Ascending aorta (tissue), 2 donors: ENCODE measurements at regions not wholly inside any gene's neighbourhood (a gene's known extent, or its start where the extent isn't known, plus 50 kb on each side); places are given as distances from the start of the nearest gene placed in this dataset.

Experiments used
- DNase-seq, 2 donors: peaks; one replicate each; pipeline ENCODE4 v3.0.0-alpha.2; 2019; ENCODE audit warnings: low spot score in 2 of 2
- H3K27ac ChIP-seq, 2 donors: fragments of 200-600 bp; sonication (generic); one replicate each; pipeline ENCODE4 v1.5.1; 2016 to 2017; ENCODE audit warnings: mild to moderate bottlenecking in 1 of 2
- H3K27me3 ChIP-seq: fragments of 200-600 bp; sonication (generic); one replicate; pipeline ENCODE4 v1.5.1; 2017
- H3K36me3 ChIP-seq, 2 donors: fragments of 200-600 bp; sonication (generic); one replicate each; pipeline ENCODE4 v1.5.1; 2016
- H3K4me1 ChIP-seq, 2 donors: fragments of 200-600 bp; sonication (generic); one replicate each; pipeline ENCODE4 v1.5.1; 2016 to 2017; ENCODE audit warnings: mild to moderate bottlenecking in 1 of 2
- H3K4me3 ChIP-seq, 2 donors: fragments of 200-600 bp; sonication (generic); one replicate each; pipeline ENCODE4 v1.5.1; 2016 to 2017; ENCODE audit warnings: mild to moderate bottlenecking in 1 of 2
- H3K9me3 ChIP-seq, 2 donors: fragments of 200-600 bp; sonication (generic); one replicate each; pipeline ENCODE4 v1.5.1; 2016
- CTCF ChIP-seq, 3 experiments: fragments of 200-600 bp in 2 of 3; fragments of 450-650 bp in 1 of 3; sonication (generic) in 2 of 3; IDR thresholded peaks; one replicate each; pipeline ENCODE4 v1.5.1; 2016 to 2019; ENCODE audit warnings: antibody characterized with exemption in 3 of 3, mild to moderate bottlenecking in 1 of 3, moderate library complexity in 1 of 3
- intact Hi-C: fragments of 100-400 bp; cut with DNase I; formaldehyde crosslinking; loops from one replicate; pipeline ENCODE4 v1.15.1; 2023

- no peak for TF ChIP-seq CTCF (IDR thresholded peaks at IDR 0.05)
- intact Hi-C loops: no loop called here
- Histone ChIP-seq H3K9me3 (no peaks in the 10 kb centered on the region), H3K27ac (no peak overlapping the region), H3K4me3 (no peak overlapping the region), H3K4me1 (no peaks in the 10 kb centered on the region), H3K36me3 (no peaks in the 10 kb centered on the region), H3K27me3 (no peaks in the 10 kb centered on the region)
- no peak for DNase-seq
Observed at GRCh38 chr9:8254541-8254940, 455.0 kb upstream of the DMAC1 start.

DNA sequence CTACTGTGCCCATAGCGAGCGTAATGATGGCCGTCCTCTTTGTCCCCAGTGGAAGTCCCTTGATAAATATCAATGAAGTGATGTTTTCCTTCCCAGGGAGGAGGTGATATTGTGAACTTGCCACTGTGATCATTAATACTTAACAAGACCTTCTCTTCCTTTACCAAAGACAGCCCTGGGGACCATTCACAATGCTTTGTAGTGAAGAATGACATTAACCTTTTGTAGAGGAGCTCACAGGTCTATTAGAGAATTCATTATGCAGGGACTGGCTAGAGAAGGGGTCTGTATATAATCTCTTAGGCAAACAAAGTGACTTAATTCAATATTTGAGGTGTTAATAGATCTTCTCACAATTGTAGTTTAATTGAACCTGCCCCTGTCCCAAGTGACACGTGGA lies 452.9 kb upstream of the DMAC1 start:
- no peak overlapping the region for H3K4me3 ChIP-seq
- no peaks in the 10 kb centered on the region for H3K9me3 ChIP-seq
- intact Hi-C loops: no loop called here
- DNase-seq: no peak
- H3K4me1 ChIP-seq: no peaks in the 10 kb centered on the region
- no peaks in the 10 kb centered on the region for H3K36me3 ChIP-seq
- no peak for TF ChIP-seq CTCF (IDR thresholded peaks at IDR 0.05)
- no peak overlapping the region for H3K27ac ChIP-seq
- H3K27me3 ChIP-seq: no peaks in the 10 kb centered on the region

DNA sequence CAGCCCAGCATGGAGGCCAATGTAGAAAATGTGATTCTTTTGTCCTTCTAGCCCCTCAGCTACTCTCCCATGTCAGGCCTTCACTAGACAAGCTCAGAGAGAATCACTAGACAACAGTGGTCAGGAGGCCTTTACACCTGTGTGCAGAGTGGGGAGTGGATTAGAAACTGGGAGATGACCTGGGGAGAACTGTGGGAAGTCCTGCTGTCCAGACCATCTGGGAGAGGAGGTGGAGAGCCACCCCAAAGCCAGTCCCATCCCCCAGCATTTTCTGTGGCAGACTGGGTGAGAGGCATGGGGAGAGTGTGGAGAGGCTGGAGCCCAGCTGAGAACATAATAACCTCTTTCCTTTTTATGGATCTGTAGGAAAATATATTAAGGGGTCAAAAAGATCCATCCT lies 452.0 kb upstream of the DMAC1 start:
- Histone ChIP-seq H3K27ac (no peak overlapping the region), H3K9me3 (no peaks in the 10 kb centered on the region), H3K4me3 (no peak overlapping the region), H3K36me3 (no peaks in the 10 kb centered on the region), H3K4me1 (no peaks in the 10 kb centered on the region), H3K27me3 (no peaks in the 10 kb centered on the region)
- TF ChIP-seq CTCF (IDR thresholded peaks at IDR 0.05): no peak
- intact Hi-C loops: no loop called here
- no peak for DNase-seq

GRCh38 chr9:8244505-8245092 lies 445.0 kb upstream of the DMAC1 start:
- H3K9me3 ChIP-seq: no peaks in the 10 kb centered on the region
- no peak for TF ChIP-seq CTCF (IDR thresholded peaks at IDR 0.05)
- no peak for DNase-seq
- H3K4me1 ChIP-seq: no peaks in the 10 kb centered on the region
- H3K4me3 ChIP-seq: no peak overlapping the region
- no peaks in the 10 kb centered on the region for H3K27me3 ChIP-seq
- intact Hi-C loops: no loop called here
- no peak overlapping the region for H3K27ac ChIP-seq
- H3K36me3 ChIP-seq: no peaks in the 10 kb centered on the region

DNA sequence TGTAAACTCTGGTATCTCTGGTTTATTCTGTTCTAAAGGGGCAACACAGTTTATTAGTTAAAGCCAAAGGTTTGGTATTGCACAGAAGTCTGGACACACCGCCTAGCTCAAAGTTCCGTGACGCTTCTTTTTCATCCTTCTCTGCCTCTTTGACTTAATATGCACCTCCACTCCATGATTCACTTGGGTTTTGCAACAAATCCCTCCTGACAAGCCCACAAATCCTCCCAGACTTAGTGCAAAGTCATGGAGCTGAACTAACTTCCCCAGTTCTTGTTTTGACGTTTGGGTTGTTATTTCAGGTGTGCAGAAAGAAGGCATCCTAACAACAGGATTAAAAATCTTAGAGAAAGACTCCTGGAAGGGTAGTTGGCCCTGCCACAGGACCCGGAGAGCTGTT lies 441.6 kb upstream of the DMAC1 start:
- no peaks in the 10 kb centered on the region for H3K27me3 ChIP-seq
- H3K36me3 ChIP-seq: no peaks in the 10 kb centered on the region
- H3K4me3 ChIP-seq: no peak overlapping the region
- H3K27ac ChIP-seq: no peak overlapping the region
- no peak for DNase-seq
- TF ChIP-seq CTCF (IDR thresholded peaks at IDR 0.05): no peak
- intact Hi-C loops: no loop called here
- H3K4me1 ChIP-seq: no peaks in the 10 kb centered on the region
- no peaks in the 10 kb centered on the region for H3K9me3 ChIP-seq

GRCh38 chr9:8237096-8237495 lies 437.5 kb upstream of the DMAC1 start:
- Histone ChIP-seq H3K27ac (no peak overlapping the region), H3K9me3 (no peaks in the 10 kb centered on the region), H3K4me3 (no peak overlapping the region), H3K4me1 (no peaks in the 10 kb centered on the region), H3K27me3 (no peaks in the 10 kb centered on the region), H3K36me3 (no peaks in the 10 kb centered on the region)
- no peak for TF ChIP-seq CTCF (IDR thresholded peaks at IDR 0.05)
- DNase-seq: no peak
- intact Hi-C loops: no loop called here
